ENCODE measurements at regions not wholly inside any gene's neighbourhood (a gene's known extent, or its start where the extent isn't known, plus 50 kb on each side); places are given as distances from the start of the nearest gene placed in this dataset.

DNA sequence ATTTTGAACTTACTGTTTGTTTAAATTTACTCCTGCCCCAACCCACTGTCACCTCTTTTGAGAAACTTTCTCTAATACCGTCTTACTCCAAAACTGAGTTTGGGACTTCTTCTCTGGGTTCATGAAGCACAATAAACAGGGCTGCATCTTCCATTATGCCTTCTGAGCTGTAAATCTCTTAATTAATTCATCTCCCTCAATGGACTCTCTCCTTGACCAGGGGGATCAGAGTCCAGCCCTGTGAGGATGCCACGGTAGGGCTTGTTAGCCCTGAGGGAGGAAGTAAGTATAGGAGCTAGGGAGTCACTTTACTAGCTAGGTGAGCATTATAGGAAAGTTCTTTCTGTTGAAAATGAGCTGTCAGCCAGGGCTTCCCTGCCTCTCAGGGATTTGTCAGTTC lies 299.3 kb upstream of the SATB1 start:
- TF ChIP-seq POLR2A (IDR thresholded peaks at IDR 0.05) (no peak), EP300 (IDR thresholded peaks at IDR 0.05) (no peak), POLR2AphosphoS5 (IDR thresholded peaks at IDR 0.05) (no peak)
- TF ChIP-seq, protein P1, sequence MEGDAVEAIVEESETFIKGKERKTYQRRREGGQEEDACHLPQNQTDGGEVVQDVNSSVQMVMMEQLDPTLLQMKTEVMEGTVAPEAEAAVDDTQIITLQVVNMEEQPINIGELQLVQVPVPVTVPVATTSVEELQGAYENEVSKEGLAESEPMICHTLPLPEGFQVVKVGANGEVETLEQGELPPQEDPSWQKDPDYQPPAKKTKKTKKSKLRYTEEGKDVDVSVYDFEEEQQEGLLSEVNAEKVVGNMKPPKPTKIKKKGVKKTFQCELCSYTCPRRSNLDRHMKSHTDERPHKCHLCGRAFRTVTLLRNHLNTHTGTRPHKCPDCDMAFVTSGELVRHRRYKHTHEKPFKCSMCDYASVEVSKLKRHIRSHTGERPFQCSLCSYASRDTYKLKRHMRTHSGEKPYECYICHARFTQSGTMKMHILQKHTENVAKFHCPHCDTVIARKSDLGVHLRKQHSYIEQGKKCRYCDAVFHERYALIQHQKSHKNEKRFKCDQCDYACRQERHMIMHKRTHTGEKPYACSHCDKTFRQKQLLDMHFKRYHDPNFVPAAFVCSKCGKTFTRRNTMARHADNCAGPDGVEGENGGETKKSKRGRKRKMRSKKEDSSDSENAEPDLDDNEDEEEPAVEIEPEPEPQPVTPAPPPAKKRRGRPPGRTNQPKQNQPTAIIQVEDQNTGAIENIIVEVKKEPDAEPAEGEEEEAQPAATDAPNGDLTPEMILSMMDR (IDR thresholded peaks at IDR 0.05) = no peak

All from sigmoid colon (tissue), 4 donors.